SK-N-SH (cell line): ENCODE measurements at regions not wholly inside any gene's neighbourhood (a gene's known extent, or its start where the extent isn't known, plus 50 kb on each side); places are given as distances from the start of the nearest gene placed in this dataset.
"Not testable (repeated sequence)": the region's sequence is repeated elsewhere in the genome, so short reads cannot be mapped to it uniquely, and the experiment has no call there.

Experiments used
- CTCF ChIA-PET: fragments of 300-600, 350-600 bp; formaldehyde crosslinking; extraction: SDS; loops from one replicate; lab custom pipeline; 2021; lab: Yijun Ruan, JAX
- POLR2A ChIA-PET: fragments of 350-600 bp; sonication (Branson Sonifier 250); formaldehyde crosslinking; extraction: SDS; loops from one replicate; lab custom pipeline; 2020; ENCODE audit warnings: antibody characterized with exemption, inconsistent platforms; lab: Yijun Ruan, JAX
- DNase-seq: peaks from one replicate; pipeline ENCODE4 v3.0.0; 2012
- H2AFZ ChIP-seq: fragments of 200-600 bp; sonication (generic); 2 replicates; pipeline ENCODE4 v1.8.1; 2016; ENCODE audit warnings: antibody characterized with exemption, mild to moderate bottlenecking, low read depth
- H3F3A ChIP-seq: fragments of 200-600 bp; sonication (generic); replicated peaks from 2 replicates; pipeline ENCODE3; 2016; ENCODE audit warnings: antibody characterized with exemption, mild to moderate bottlenecking; ENCODE audit not compliant: insufficient read depth
- H3K27ac ChIP-seq, 2 experiments: fragments of 200-500 bp in 1 of 2; fragments of 200-600 bp in 1 of 2; sonication (Bioruptor generic) in 1 of 2; sonication (generic), shearing (Covaris generic) in 1 of 2; 2 replicates each; pipeline versions ENCODE4 v1.5.1 to v1.6.1; 2014 to 2016; ENCODE audit warnings: low read depth in 2 of 2, inconsistent platforms in 1 of 2, low read length in 1 of 2, mild to moderate bottlenecking in 1 of 2, mixed read lengths in 1 of 2
- H3K27me3 ChIP-seq: fragments of 200-600 bp; sonication (generic), shearing (Covaris generic); 2 replicates; pipeline ENCODE4 v1.6.1; 2016; ENCODE audit warnings: mixed run types; ENCODE audit not compliant: insufficient read depth
- H3K36me3 ChIP-seq, 2 experiments: fragments of 200-500 bp in 1 of 2; fragments of 200-600 bp in 1 of 2; sonication (Bioruptor generic) in 1 of 2; sonication (generic) in 1 of 2; replicated peaks in 1 of 2; 2 replicates each; pipeline versions ENCODE3 to v1.5.1; 2014 to 2016; ENCODE audit warnings: low read length in 1 of 2, mild to moderate bottlenecking in 1 of 2; ENCODE audit not compliant: insufficient read depth in 2 of 2, control insufficient read depth in 1 of 2
- H3K4me1 ChIP-seq, 2 experiments: fragments of 200-500 bp in 1 of 2; fragments of 200-600 bp in 1 of 2; sonication (Bioruptor generic) in 1 of 2; sonication (generic), shearing (Covaris generic) in 1 of 2; 2 replicates each; pipeline versions ENCODE4 v1.5.1 to v1.6.1; 2014 to 2016; ENCODE audit warnings: low read depth in 1 of 2, low read length in 1 of 2, mixed run types in 1 of 2; ENCODE audit not compliant: insufficient read depth in 2 of 2, control insufficient read depth in 1 of 2
- H3K4me2 ChIP-seq: fragments of 200-600 bp; sonication (generic), shearing (Covaris generic); 2 replicates; pipeline ENCODE4 v1.6.1; 2017; ENCODE audit warnings: mixed run types
- H3K4me3 ChIP-seq, 2 experiments: fragments of 200-500 bp in 1 of 2; fragments of 200-600 bp in 1 of 2; sonication (Bioruptor generic) in 1 of 2; sonication (generic), shearing (Covaris generic) in 1 of 2; 2 replicates each; pipeline versions ENCODE4 v1.5.1 to v1.8.1; 2014 to 2016; ENCODE audit warnings: low read depth in 2 of 2, inconsistent platforms in 1 of 2, low read length in 1 of 2, mild to moderate bottlenecking in 1 of 2, mixed read lengths in 1 of 2, moderate library complexity in 1 of 2
- H3K79me2 ChIP-seq: fragments of 200-600 bp; sonication (generic); 2 replicates; pipeline ENCODE4 v1.8.1; 2017; ENCODE audit warnings: mild to moderate bottlenecking; ENCODE audit not compliant: insufficient read depth
- H3K9ac ChIP-seq: fragments of 200-600 bp; sonication (generic); 2 replicates; pipeline ENCODE4 v1.6.1; 2017; ENCODE audit warnings: mixed run types
- H3K9me2 ChIP-seq: fragments of 200-600 bp; sonication (generic); 2 replicates; pipeline ENCODE4 v1.6.1; 2017; ENCODE audit warnings: mixed run types
- H3K9me3 ChIP-seq: fragments of 200-600 bp; sonication (generic); 2 replicates; pipeline ENCODE4 v1.6.1; 2017; ENCODE audit warnings: mixed run types, mild to moderate bottlenecking, moderate library complexity
- H4K20me1 ChIP-seq: fragments of 200-600 bp; sonication (generic); 2 replicates; pipeline ENCODE4 v1.6.1; 2017; ENCODE audit warnings: mild to moderate bottlenecking, mixed run types; ENCODE audit not compliant: insufficient read depth
- EZH2phosphoT487 ChIP-seq: fragments of 200-600 bp; sonication (generic); IDR thresholded peaks from 2 replicates; pipeline ENCODE4 v1.6.1; 2017; ENCODE audit warnings: low read depth, mixed run types, mild to moderate bottlenecking, antibody characterized with exemption, moderate library complexity, borderline replicate concordance
- FOSL2 ChIP-seq: IDR thresholded peaks from 2 replicates; pipeline ENCODE4 v1.4.0; 2012; ENCODE audit warnings: low read depth, mild to moderate bottlenecking, moderate library complexity, borderline replicate concordance
- FOXM1 ChIP-seq: IDR thresholded peaks from 2 replicates; pipeline ENCODE4 v1.4.0; 2012; ENCODE audit warnings: low read depth, mild to moderate bottlenecking
- RCOR1 ChIP-seq: fragments of 150-350 bp; IDR thresholded peaks from 2 replicates; pipeline ENCODE4 v1.6.1; 2017; ENCODE audit warnings: antibody characterized with exemption, low read length
- REST ChIP-seq: IDR thresholded peaks from 2 replicates; pipeline ENCODE4 v1.6.1; 2012; ENCODE audit warnings: mild to moderate bottlenecking, low read depth, low read length, moderate library complexity
- RFX5 ChIP-seq: IDR thresholded peaks from 2 replicates; pipeline ENCODE4 v1.6.1; 2012; ENCODE audit warnings: mild to moderate bottlenecking, improper control_type of control experiment, low read length
- SIN3A ChIP-seq: IDR thresholded peaks from 2 replicates; pipeline ENCODE4 v1.6.1; 2012; ENCODE audit warnings: low read depth, mild to moderate bottlenecking, low read length, moderate library complexity, borderline replicate concordance
- TCF12 ChIP-seq: IDR thresholded peaks from 2 replicates; pipeline ENCODE4 v1.4.0; 2012
- WGBS: methylation state at CpG from one replicate; pipeline ENCODE4 v1.1.6; 2017; ENCODE audit warnings: low lambda C conversion rate; 5-methylcytosine and 5-hydroxymethylcytosine counted together
- TF ChIP-seq, protein P1 (sequence below): fragments of 150-350 bp; IDR thresholded peaks from 2 replicates; pipeline ENCODE4 v1.6.1; 2016; ENCODE audit warnings: mild to moderate bottlenecking, low read depth, low read length

DNA sequence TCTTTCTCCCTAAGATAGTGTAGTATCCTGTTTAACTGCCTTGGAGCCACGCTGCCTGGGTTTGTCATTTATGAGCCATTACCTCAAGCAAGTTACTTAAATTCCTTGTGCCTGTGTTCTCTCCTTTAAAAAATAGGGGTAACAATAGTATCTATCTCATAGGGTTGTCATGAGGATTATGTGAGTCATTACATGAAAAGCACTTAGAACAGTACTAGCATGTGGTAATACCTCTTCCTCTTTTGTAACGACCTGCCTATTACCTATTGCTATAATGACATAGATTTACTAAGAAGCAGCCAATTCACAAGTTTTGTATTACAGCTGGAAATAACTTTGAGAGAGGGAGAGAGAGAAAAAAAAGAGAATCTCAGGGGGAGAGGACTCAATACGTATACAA is 834.7 kb downstream of the RAPGEF2 start:
- Histone ChIP-seq H3K4me1 (no peaks in the 10 kb centered on the region), H2AFZ (no peak overlapping the region)

DNA sequence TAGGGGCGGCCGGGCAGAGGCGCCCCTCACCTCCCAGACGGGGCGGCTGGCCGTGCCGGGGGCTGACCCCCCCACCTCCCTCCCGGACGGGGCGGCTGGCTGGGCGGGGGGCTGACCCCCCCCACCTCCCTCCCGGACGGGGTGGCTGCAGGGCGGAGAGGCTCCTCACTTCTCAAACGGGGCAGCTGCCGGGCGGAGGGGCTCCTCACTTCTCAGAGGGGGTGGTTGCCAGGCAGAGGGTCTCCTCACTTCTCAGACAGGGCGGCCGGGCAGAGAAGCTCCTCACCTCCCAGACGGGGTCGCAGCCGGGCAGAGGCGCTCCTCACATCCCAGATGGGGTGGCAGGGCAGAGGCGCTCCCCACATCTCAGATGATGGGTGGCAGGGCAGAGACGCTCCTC is 836.8 kb downstream of the RAPGEF2 start:
- CTCF ChIA-PET, H2AFZ ChIP-seq, H3K4me2 ChIP-seq, H3K79me2 ChIP-seq, H3K4me3 ChIP-seq, POLR2A ChIA-PET, H3F3A ChIP-seq, H3K27ac ChIP-seq, DNase-seq, H3K9me3 ChIP-seq, H4K20me1 ChIP-seq, H3K27me3 ChIP-seq, H3K4me1 ChIP-seq, H3K36me3 ChIP-seq, H3K9me2 ChIP-seq, H3K9ac ChIP-seq: not testable (repeated sequence)
- WGBS = no CpG with 5 or more reads among the region's 25 CpGs

More for the DNA sequence above, 834.7 kb downstream of the RAPGEF2 start:
- no peak overlapping the region for H3K4me2 ChIP-seq
- no peak overlapping the region for H3K27ac ChIP-seq
- 49% methylated on average over 3 of the region's 3 CpGs for WGBS
- no peaks in the 10 kb centered on the region for H3K27me3 ChIP-seq
- H3K4me3 ChIP-seq = no peak overlapping the region
- no peak overlapping the region for H3K9ac ChIP-seq
- ChIA-PET POLR2A (no interaction called here), CTCF (no interaction called here)
- H3K9me3 ChIP-seq = no peaks in the 10 kb centered on the region
- no peak for TF ChIP-seq SIN3A
- TF ChIP-seq, protein P1, sequence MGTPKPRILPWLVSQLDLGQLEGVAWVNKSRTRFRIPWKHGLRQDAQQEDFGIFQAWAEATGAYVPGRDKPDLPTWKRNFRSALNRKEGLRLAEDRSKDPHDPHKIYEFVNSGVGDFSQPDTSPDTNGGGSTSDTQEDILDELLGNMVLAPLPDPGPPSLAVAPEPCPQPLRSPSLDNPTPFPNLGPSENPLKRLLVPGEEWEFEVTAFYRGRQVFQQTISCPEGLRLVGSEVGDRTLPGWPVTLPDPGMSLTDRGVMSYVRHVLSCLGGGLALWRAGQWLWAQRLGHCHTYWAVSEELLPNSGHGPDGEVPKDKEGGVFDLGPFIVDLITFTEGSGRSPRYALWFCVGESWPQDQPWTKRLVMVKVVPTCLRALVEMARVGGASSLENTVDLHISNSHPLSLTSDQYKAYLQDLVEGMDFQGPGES = no peak
- no peak for TF ChIP-seq RCOR1
- TF ChIP-seq RFX5 = no peak
- TF ChIP-seq TCF12 = no peak
- no peaks in the 10 kb centered on the region for H3F3A ChIP-seq
- no peaks in the 10 kb centered on the region for H3K36me3 ChIP-seq
- no peaks in the 10 kb centered on the region for H4K20me1 ChIP-seq
- DNase-seq = no peak
- no peaks in the 10 kb centered on the region for H3K9me2 ChIP-seq
- H3K79me2 ChIP-seq = no peaks in the 10 kb centered on the region

GRCh38 chr4:159941076-159941475 is 838.2 kb downstream of the RAPGEF2 start:
- TF ChIP-seq FOSL2 = no peak
- no peak for TF ChIP-seq EZH2phosphoT487
- no peak for TF ChIP-seq REST
- TF ChIP-seq FOXM1 = no peak
- Histone ChIP-seq H2AFZ (no peak overlapping the region), H4K20me1 (no peaks in the 10 kb centered on the region), H3K4me1 (no peaks in the 10 kb centered on the region), H3K9me2 (no peaks in the 10 kb centered on the region), H3K79me2 (no peaks in the 10 kb centered on the region), H3K27ac (no peak overlapping the region), H3K27me3 (no peaks in the 10 kb centered on the region), H3K4me3 (no peak overlapping the region), H3K9me3 (no peaks in the 10 kb centered on the region), H3F3A (no peaks in the 10 kb centered on the region), H3K9ac (no peak overlapping the region), H3K4me2 (no peak overlapping the region), H3K36me3 (no peaks in the 10 kb centered on the region)
- ChIA-PET CTCF (no interaction called here), POLR2A (no interaction called here)
- no peak for DNase-seq
- WGBS = 77% methylated on average over 3 of the region's 3 CpGs
